ENCODE measurements at regions not wholly inside any gene's neighbourhood (a gene's known extent, or its start where the extent isn't known, plus 50 kb on each side); places are given as distances from the start of the nearest gene placed in this dataset.

- ChIA-PET POLR2A (no interaction called here), CTCF (ENCODE audit: low intra/inter-chr PET ratio, low total read pairs) (no interaction called here)
- Histone ChIP-seq H3K79me2 (ENCODE audit: insufficient read depth, low read length) (no peaks in the 10 kb centered on the region), H3K4me3 (replicated peaks in 1 of 3; ENCODE audit: insufficient read depth in 1 of 3, low read depth in 2 of 3, low read length in 3 of 3) (no peak overlapping the region), H3K36me3 (replicated peaks in 1 of 2; ENCODE audit: control insufficient read depth in 1 of 2, insufficient read depth in 2 of 2, low read length in 2 of 2) (no peaks in the 10 kb centered on the region), H3K27ac (ENCODE audit: extremely low read length, insufficient read depth, low read length) (no peak overlapping the region), H3K4me1 (ENCODE audit: insufficient read depth, low read length) (no peaks in the 10 kb centered on the region), H4K20me1 (ENCODE audit: insufficient read depth, low read length) (no peaks in the 10 kb centered on the region), H3K9me3 (ENCODE audit: low read length) (no peaks in the 10 kb centered on the region), H2AFZ (ENCODE audit: low read length) (no peak overlapping the region), H3K4me2 (ENCODE audit: low read depth, low read length) (no peak overlapping the region), H3K9ac (ENCODE audit: insufficient read depth, low read depth, low read length) (no peak overlapping the region), H3K27me3 (ENCODE audit: control insufficient read depth in 1 of 2, insufficient read depth in 2 of 2, low read length in 2 of 2) (no peaks in the 10 kb centered on the region)
- BruUV-seq (replicated peaks), result no TSS peak
- ATAC-seq (no peak), DNase-seq (ENCODE audit: low spot score) (no peak), FAIRE-seq (no peak)
- in situ Hi-C loops (cut with HindIII; ENCODE audit: extremely low pct_ligation_motif_present, low pct_unique_long_range_greater_than_20kb), result no loop called here
- TF ChIP-seq ZMYM3 (CRISPR knock-in tag; IDR thresholded peaks at IDR 0.05), result no peak
- no peak for TF ChIP-seq ZNF776 (CRISPR knock-in tag; IDR thresholded peaks at IDR 0.05)
- TF ChIP-seq, protein P1, sequence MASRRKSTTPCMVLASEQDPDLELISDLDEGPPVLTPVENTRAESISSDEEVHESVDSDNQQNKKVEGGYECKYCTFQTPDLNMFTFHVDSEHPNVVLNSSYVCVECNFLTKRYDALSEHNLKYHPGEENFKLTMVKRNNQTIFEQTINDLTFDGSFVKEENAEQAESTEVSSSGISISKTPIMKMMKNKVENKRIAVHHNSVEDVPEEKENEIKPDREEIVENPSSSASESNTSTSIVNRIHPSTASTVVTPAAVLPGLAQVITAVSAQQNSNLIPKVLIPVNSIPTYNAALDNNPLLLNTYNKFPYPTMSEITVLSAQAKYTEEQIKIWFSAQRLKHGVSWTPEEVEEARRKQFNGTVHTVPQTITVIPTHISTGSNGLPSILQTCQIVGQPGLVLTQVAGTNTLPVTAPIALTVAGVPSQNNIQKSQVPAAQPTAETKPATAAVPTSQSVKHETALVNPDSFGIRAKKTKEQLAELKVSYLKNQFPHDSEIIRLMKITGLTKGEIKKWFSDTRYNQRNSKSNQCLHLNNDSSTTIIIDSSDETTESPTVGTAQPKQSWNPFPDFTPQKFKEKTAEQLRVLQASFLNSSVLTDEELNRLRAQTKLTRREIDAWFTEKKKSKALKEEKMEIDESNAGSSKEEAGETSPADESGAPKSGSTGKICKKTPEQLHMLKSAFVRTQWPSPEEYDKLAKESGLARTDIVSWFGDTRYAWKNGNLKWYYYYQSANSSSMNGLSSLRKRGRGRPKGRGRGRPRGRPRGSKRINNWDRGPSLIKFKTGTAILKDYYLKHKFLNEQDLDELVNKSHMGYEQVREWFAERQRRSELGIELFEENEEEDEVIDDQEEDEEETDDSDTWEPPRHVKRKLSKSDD (CRISPR knock-in tag; IDR thresholded peaks at IDR 0.05; ENCODE audit: low read depth), result no peak
- intact Hi-C loops (cut with micrococcal nuclease; ENCODE audit: unreplicated experiment), result no loop called here
These were observed 220.0 kb downstream of the SPCS3 start for GRCh38 chr4:176539785-176540175.

DNA sequence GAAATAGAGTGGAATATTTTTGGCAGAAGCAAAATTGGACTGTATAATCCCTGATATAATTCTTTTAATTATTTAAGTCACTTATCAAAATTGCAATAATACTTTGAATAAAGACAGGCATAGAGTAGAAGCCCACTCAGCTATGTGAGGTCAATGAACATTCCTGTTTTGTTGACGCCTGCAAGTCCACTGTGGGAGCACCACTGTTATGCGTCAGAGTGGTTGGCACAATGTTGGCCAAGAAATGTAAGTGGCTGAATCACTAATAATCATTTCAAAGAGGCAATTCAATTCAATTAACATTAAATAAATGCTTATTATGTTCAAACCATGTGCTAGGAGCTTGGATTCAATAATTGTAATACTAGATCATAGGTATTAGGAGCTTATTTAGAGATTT is 221.0 kb downstream of the SPCS3 start:
- no peak overlapping the region for H2AFZ ChIP-seq (ENCODE audit: low read length)
- ChIA-PET POLR2A (no interaction called here), CTCF (ENCODE audit: low intra/inter-chr PET ratio, low total read pairs) (no interaction called here)
- H3K36me3 ChIP-seq (replicated peaks in 1 of 2; ENCODE audit: control insufficient read depth in 1 of 2, insufficient read depth in 2 of 2, low read length in 2 of 2), result no peaks in the 10 kb centered on the region
- H3K9ac ChIP-seq (ENCODE audit: insufficient read depth, low read depth, low read length), result no peak overlapping the region
- H3K9me3 ChIP-seq (ENCODE audit: low read length), result no peaks in the 10 kb centered on the region
- no peak for DNase-seq (ENCODE audit: low spot score)
- H3K27me3 ChIP-seq (ENCODE audit: control insufficient read depth in 1 of 2, insufficient read depth in 2 of 2, low read length in 2 of 2), result no peaks in the 10 kb centered on the region
- no peak overlapping the region for H3K4me2 ChIP-seq (ENCODE audit: low read depth, low read length)
- no peak for ATAC-seq
- in situ Hi-C loops (cut with HindIII; ENCODE audit: extremely low pct_ligation_motif_present, low pct_unique_long_range_greater_than_20kb) (no loop called here), intact Hi-C loops (cut with micrococcal nuclease; ENCODE audit: unreplicated experiment) (no loop called here)
- H3K4me1 ChIP-seq (ENCODE audit: insufficient read depth, low read length), result no peaks in the 10 kb centered on the region
- H3K27ac ChIP-seq (ENCODE audit: extremely low read length, insufficient read depth, low read length), result no peak overlapping the region
- BruUV-seq (replicated peaks), result no TSS peak
- TF ChIP-seq ETV5 (CRISPR knock-in tag; IDR thresholded peaks at IDR 0.05; ENCODE audit: borderline replicate concordance) (no peak), ZNF615 (CRISPR knock-in tag; IDR thresholded peaks at IDR 0.05; ENCODE audit: borderline replicate concordance) (no peak), ZBTB4 (CRISPR knock-in tag; IDR thresholded peaks at IDR 0.05; ENCODE audit: borderline replicate concordance) (no peak), BRD4 (CRISPR knock-in tag; IDR thresholded peaks at IDR 0.05) (no peak), ZNF430 (CRISPR knock-in tag; IDR thresholded peaks at IDR 0.05) (no peak), ARNTL (CRISPR knock-in tag; IDR thresholded peaks at IDR 0.05) (no peak)
- H3K4me3 ChIP-seq (replicated peaks in 1 of 3; ENCODE audit: insufficient read depth in 1 of 3, low read depth in 2 of 3, low read length in 3 of 3), result no peak overlapping the region
- 29% methylated on average over 2 of the region's 2 CpGs for WGBS (ENCODE audit: low lambda C conversion rate)
- no peaks in the 10 kb centered on the region for H3K79me2 ChIP-seq (ENCODE audit: insufficient read depth, low read length)
- FAIRE-seq, result no peak
- no peaks in the 10 kb centered on the region for H4K20me1 ChIP-seq (ENCODE audit: insufficient read depth, low read length)
